GM23338 (cell line): ENCODE measurements at regions not wholly inside any gene's neighbourhood (a gene's known extent, or its start where the extent isn't known, plus 50 kb on each side); places are given as distances from the start of the nearest gene placed in this dataset.

Experiments used
- ATAC-seq: fragments of 200-7000 bp; cut with Tn5 transposase; 3 replicates; pipeline ENCODE4 v1.9.1; 2020
- DNase-seq: peaks from one replicate; pipeline ENCODE4 v3.0.0-alpha.2; 2015; ENCODE audit warnings: low spot score
- H2AFZ ChIP-seq: fragments of 200-600 bp; sonication (generic); 2 replicates; pipeline ENCODE4 v1.8.0; 2016; ENCODE audit warnings: antibody characterized with exemption, mild to moderate bottlenecking, moderate library complexity
- H3F3A ChIP-seq: fragments of 200-600 bp; sonication (generic); replicated peaks from 2 replicates; pipeline ENCODE4 v1.8.0; 2017; ENCODE audit warnings: antibody characterized with exemption, mixed run types, low read depth
- H3K27ac ChIP-seq: fragments of 200-600 bp; sonication (generic); 2 replicates; pipeline ENCODE4 v1.6.1; 2016; ENCODE audit warnings: low read depth
- H3K27me3 ChIP-seq: fragments of 200-600 bp; sonication (generic); 2 replicates; pipeline ENCODE4 v1.8.0; 2016; ENCODE audit warnings: mild to moderate bottlenecking, mixed run types, moderate library complexity; ENCODE audit not compliant: insufficient read depth
- H3K36me3 ChIP-seq: fragments of 200-600 bp; sonication (generic); 2 replicates; pipeline ENCODE4 v1.8.0; 2016; ENCODE audit warnings: mild to moderate bottlenecking; ENCODE audit not compliant: insufficient read depth
- H3K4me1 ChIP-seq: fragments of 200-600 bp; sonication (generic); 2 replicates; pipeline ENCODE4 v1.8.0; 2016; ENCODE audit warnings: mild to moderate bottlenecking, moderate library complexity; ENCODE audit not compliant: insufficient read depth
- H3K4me2 ChIP-seq: fragments of 200-600 bp; sonication (generic); 2 replicates; pipeline ENCODE4 v1.7.1; 2017; ENCODE audit warnings: mixed run types
- H3K4me3 ChIP-seq: fragments of 200-600 bp; sonication (generic); 2 replicates; pipeline ENCODE4 v1.6.1; 2016; ENCODE audit warnings: mixed run types
- H3K79me2 ChIP-seq: fragments of 200-600 bp; sonication (generic); replicated peaks from 2 replicates; pipeline ENCODE4 v1.8.0; 2017; ENCODE audit warnings: mild to moderate bottlenecking; ENCODE audit not compliant: insufficient read depth
- H3K9me2 ChIP-seq: fragments of 200-600 bp; sonication (generic); 2 replicates; pipeline ENCODE4 v1.8.0; 2017; ENCODE audit not compliant: insufficient read depth
- H4K20me1 ChIP-seq: fragments of 200-600 bp; sonication (generic); replicated peaks from 2 replicates; pipeline ENCODE4 v1.8.0; 2017; ENCODE audit warnings: mild to moderate bottlenecking; ENCODE audit not compliant: insufficient read depth
- H3K27ac Mint-ChIP-seq: 2 replicates; pipeline ENCODE4 v1.8.0; 2020; ENCODE audit warnings: inconsistent platforms, mild to moderate bottlenecking, moderate library complexity, mixed read lengths
- H3K27me3 Mint-ChIP-seq: 3 replicates; pipeline ENCODE4 v1.8.0; 2022; ENCODE audit warnings: low read depth, mild to moderate bottlenecking, moderate library complexity, mixed read lengths, inconsistent platforms; ENCODE audit not compliant: insufficient read depth, poor library complexity
- H3K36me3 Mint-ChIP-seq: 3 replicates; pipeline ENCODE4 v1.8.0; 2021; ENCODE audit warnings: low read depth, mild to moderate bottlenecking, inconsistent platforms, moderate library complexity, mixed read lengths
- H3K4me1 Mint-ChIP-seq: 3 replicates; pipeline ENCODE4 v1.8.0; 2020; ENCODE audit warnings: mild to moderate bottlenecking, inconsistent platforms, mixed read lengths
- H3K4me3 Mint-ChIP-seq: 3 replicates; pipeline ENCODE4 v1.8.0; 2021; ENCODE audit warnings: moderate library complexity, mild to moderate bottlenecking, inconsistent platforms, mixed read lengths
- H3K9me3 Mint-ChIP-seq: 3 replicates; pipeline ENCODE4 v1.8.0; 2020; ENCODE audit warnings: moderate library complexity, mild to moderate bottlenecking, inconsistent platforms, mixed read lengths
- CTCF ChIP-seq, 2 experiments: fragments of 200-600 bp in 1 of 2; sonication (generic) in 1 of 2; conservative IDR thresholded peaks; 2 replicates each; pipeline versions ENCODE4 v1.5.1 to v1.6.1; 2016 to 2017; ENCODE audit warnings: antibody characterized with exemption in 2 of 2, low read depth in 2 of 2, mild to moderate bottlenecking in 2 of 2, moderate library complexity in 1 of 2
- EZH2phosphoT487 ChIP-seq: fragments of 200-600 bp; sonication (generic); IDR thresholded peaks from one replicate; pipeline ENCODE4 v1.8.1; 2018; ENCODE audit warnings: antibody characterized with exemption; ENCODE audit not compliant: unreplicated experiment
- JUNB ChIP-seq: IDR thresholded peaks from one replicate; pipeline ENCODE4 v1.6.1; 2016; ENCODE audit warnings: antibody characterized with exemption; ENCODE audit not compliant: unreplicated experiment
- ZNF114 ChIP-seq: fragments of 250-450 bp; sonication (Bioruptor Pico); IDR thresholded peaks from 2 replicates; pipeline ENCODE4 v1.5.0; 2020; ENCODE audit warnings: mild to moderate bottlenecking, moderate library complexity
- TF ChIP-seq, protein P1 (sequence below): fragments of 250-450 bp; sonication (Bioruptor Pico); IDR thresholded peaks from 2 replicates; pipeline ENCODE4 v1.5.0; 2020; ENCODE audit warnings: mild to moderate bottlenecking, moderate library complexity

GRCh38 chr5:124515497-124516245 lies 230.8 kb downstream of the ZNF608 start (continued):
- TF ChIP-seq, protein P1, sequence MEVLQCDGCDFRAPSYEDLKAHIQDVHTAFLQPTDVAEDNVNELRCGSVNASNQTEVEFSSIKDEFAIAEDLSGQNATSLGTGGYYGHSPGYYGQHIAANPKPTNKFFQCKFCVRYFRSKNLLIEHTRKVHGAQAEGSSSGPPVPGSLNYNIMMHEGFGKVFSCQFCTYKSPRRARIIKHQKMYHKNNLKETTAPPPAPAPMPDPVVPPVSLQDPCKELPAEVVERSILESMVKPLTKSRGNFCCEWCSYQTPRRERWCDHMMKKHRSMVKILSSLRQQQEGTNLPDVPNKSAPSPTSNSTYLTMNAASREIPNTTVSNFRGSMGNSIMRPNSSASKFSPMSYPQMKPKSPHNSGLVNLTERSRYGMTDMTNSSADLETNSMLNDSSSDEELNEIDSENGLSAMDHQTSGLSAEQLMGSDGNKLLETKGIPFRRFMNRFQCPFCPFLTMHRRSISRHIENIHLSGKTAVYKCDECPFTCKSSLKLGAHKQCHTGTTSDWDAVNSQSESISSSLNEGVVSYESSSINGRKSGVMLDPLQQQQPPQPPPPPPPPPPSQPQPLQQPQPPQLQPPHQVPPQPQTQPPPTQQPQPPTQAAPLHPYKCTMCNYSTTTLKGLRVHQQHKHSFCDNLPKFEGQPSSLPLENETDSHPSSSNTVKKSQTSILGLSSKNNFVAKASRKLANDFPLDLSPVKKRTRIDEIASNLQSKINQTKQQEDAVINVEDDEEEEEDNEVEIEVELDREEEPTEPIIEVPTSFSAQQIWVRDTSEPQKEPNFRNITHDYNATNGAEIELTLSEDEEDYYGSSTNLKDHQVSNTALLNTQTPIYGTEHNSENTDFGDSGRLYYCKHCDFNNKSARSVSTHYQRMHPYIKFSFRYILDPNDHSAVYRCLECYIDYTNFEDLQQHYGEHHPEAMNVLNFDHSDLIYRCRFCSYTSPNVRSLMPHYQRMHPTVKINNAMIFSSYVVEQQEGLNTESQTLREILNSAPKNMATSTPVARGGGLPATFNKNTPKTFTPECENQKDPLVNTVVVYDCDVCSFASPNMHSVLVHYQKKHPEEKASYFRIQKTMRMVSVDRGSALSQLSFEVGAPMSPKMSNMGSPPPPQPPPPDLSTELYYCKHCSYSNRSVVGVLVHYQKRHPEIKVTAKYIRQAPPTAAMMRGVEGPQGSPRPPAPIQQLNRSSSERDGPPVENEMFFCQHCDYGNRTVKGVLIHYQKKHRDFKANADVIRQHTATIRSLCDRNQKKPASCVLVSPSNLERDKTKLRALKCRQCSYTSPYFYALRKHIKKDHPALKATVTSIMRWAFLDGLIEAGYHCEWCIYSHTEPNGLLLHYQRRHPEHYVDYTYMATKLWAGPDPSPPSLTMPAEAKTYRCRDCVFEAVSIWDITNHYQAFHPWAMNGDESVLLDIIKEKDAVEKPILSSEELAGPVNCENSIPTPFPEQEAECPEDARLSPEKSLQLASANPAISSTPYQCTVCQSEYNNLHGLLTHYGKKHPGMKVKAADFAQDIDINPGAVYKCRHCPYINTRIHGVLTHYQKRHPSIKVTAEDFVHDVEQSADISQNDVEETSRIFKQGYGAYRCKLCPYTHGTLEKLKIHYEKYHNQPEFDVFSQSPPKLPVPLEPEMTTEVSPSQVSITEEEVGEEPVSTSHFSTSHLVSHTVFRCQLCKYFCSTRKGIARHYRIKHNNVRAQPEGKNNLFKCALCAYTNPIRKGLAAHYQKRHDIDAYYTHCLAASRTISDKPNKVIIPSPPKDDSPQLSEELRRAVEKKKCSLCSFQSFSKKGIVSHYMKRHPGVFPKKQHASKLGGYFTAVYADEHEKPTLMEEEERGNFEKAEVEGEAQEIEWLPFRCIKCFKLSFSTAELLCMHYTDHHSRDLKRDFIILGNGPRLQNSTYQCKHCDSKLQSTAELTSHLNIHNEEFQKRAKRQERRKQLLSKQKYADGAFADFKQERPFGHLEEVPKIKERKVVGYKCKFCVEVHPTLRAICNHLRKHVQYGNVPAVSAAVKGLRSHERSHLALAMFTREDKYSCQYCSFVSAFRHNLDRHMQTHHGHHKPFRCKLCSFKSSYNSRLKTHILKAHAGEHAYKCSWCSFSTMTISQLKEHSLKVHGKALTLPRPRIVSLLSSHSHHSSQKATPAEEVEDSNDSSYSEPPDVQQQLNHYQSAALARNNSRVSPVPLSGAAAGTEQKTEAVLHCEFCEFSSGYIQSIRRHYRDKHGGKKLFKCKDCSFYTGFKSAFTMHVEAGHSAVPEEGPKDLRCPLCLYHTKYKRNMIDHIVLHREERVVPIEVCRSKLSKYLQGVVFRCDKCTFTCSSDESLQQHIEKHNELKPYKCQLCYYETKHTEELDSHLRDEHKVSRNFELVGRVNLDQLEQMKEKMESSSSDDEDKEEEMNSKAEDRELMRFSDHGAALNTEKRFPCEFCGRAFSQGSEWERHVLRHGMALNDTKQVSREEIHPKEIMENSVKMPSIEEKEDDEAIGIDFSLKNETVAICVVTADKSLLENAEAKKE (CRISPR knock-in tag), result no peak
- TF ChIP-seq EZH2phosphoT487, result no peak
- no peak for TF ChIP-seq JUNB

DNA sequence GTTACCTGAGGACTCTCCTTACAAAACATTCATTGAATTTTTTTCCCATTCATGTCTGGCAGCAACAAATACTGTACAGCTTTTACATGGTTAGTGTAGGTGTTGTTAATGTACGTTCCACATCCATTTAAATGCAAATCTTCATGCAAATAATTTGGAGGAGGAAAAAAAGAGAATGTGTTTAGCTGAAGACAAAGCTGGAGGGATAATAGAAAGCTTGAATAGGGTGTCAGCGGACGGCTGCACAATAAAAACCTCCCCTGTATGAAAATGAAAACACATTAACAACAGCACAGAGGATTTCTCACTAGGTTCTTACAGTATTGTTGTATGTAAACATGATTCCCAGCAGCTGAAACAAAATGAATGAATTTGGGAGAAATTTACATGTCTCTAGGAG lies 231.5 kb downstream of the ZNF608 start:
- ATAC-seq, result no peak
- Histone ChIP-seq H3K4me1 (no peaks in the 10 kb centered on the region), H3F3A (no peaks in the 10 kb centered on the region), H3K4me2 (no peak overlapping the region; the same call in 1 of the 2 replicates), H4K20me1 (no peaks in the 10 kb centered on the region), H2AFZ (peak overlapping the region; percentile 16; the same call in 1 of the 2 replicates), H3K27ac (no peak overlapping the region), H3K79me2 (no peaks in the 10 kb centered on the region), H3K4me3 (no peak overlapping the region), H3K36me3 (no peaks in the 10 kb centered on the region), H3K9me2 (0 out of 2 replicates have a peak, but pooled peaks cover 7% of the 10 kb centered on the region), H3K27me3 (no peaks in the 10 kb centered on the region)
- Mint-ChIP-seq H3K4me1 (peaks cover 6% of the 10 kb centered on the region; the same call in 2 of the 3 replicates), H3K27ac (no peak overlapping the region), H3K36me3 (no peaks in the 10 kb centered on the region), H3K9me3 (no peaks in the 10 kb centered on the region), H3K4me3 (no peak overlapping the region), H3K27me3 (no peaks in the 10 kb centered on the region)
- DNase-seq, result no peak
- TF ChIP-seq CTCF (conservative IDR thresholded peaks at IDR 0.05; ENCODE audit: low read depth in 2 of 2) (no peak), ZNF114 (no peak)
- TF ChIP-seq, protein P1 (CRISPR knock-in tag), result no peak
